HG02759 (cell line): ENCODE measurements at regions not wholly inside any gene's neighbourhood (a gene's known extent, or its start where the extent isn't known, plus 50 kb on each side); places are given as distances from the start of the nearest gene placed in this dataset.
"Not testable (repeated sequence)": the region's sequence is repeated elsewhere in the genome, so short reads cannot be mapped to it uniquely, and the experiment has no call there.

Source experiments
- ATAC-seq: cut with Tn5 transposase; IDR thresholded peaks from one replicate; pipeline ENCODE4 v1.9.1; 2021; ENCODE audit warnings: mild to moderate bottlenecking, moderate library complexity; ENCODE audit not compliant: unreplicated experiment

- no peak for ATAC-seq
These were observed 199.9 kb upstream of the ATP6AP2 start for GRCh38 chrX:40380655-40381488.

GRCh38 chrX:40377684-40378083 lies 203.1 kb upstream of the ATP6AP2 start:
- no peak for ATAC-seq

GRCh38 chrX:40374486-40374885 lies 206.3 kb upstream of the ATP6AP2 start:
- ATAC-seq: no peak

- ATAC-seq: no peak
These were observed 207.1 kb upstream of the ATP6AP2 start for GRCh38 chrX:40373641-40374040.

- ATAC-seq: no peak
These were observed 207.7 kb upstream of the ATP6AP2 start for GRCh38 chrX:40373025-40373424.

DNA sequence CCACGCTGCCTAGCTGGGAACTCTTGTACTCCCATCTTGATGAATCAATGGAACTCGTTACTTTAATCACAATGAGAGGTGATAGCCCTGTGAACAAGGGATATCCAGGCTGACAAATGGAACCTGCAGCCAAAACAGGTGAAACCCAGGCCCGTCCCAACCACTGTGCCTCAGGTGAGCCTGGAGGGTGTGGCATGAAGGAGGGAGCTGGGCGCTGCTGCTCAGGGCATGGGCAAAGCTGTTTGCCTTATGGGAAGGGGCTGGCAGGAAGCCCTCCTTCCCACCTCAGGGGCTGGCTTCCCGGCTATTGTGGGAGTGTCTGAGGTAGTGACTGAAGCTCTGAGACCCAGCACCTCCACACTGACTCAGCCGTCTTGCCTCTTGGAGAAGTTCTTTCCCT lies 209.4 kb upstream of the ATP6AP2 start:
- ATAC-seq: no peak

- ATAC-seq: no peak
These were observed 212.1 kb upstream of the ATP6AP2 start for GRCh38 chrX:40368611-40369061.

- no peak for ATAC-seq
These were observed 214.1 kb upstream of the ATP6AP2 start for GRCh38 chrX:40366661-40367060.

- not testable (repeated sequence) for ATAC-seq
These were observed 218.5 kb upstream of the ATP6AP2 start for GRCh38 chrX:40362291-40362690.

- no peak for ATAC-seq
These were observed 220.2 kb upstream of the ATP6AP2 start for GRCh38 chrX:40360557-40360956.

DNA sequence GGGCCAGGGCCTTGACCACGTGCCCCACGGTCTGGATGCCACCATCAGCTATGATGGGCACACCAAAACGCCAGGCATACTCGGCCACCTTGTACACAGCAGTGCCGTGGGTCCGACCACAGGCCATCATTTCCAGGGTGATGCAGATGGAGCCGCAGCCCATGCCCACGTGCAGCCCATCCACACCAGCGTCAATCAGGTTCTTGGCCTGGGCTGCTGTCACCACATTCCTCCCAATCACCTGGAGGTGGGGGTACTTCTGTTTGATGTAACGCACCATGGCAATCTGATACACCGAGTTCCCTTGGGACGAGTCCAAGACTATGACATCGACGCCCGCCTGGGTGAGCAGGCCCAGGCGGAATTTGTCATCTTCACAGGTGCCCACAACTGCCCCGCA lies 221.2 kb upstream of the ATP6AP2 start:
- ATAC-seq: no peak

DNA sequence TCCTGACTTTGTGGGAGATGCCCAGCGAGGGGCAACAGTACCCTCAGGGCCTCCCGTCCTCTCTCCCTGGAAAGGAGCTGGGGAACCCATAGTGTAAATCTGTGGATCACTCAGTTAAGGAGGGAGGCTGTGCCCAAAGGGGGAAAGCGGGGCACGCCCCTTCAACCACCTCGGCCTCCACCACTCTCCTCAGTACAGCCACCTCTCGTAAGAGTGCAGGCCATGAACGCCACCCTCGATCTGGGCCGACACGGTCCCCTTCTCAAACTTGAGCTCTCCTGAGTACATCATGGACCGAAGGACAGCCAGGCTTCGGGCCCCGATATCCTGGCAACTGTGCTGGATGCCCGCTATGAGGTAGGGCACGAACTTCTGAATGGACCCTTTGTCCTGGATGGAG lies 221.8 kb upstream of the ATP6AP2 start:
- ATAC-seq: no peak

DNA sequence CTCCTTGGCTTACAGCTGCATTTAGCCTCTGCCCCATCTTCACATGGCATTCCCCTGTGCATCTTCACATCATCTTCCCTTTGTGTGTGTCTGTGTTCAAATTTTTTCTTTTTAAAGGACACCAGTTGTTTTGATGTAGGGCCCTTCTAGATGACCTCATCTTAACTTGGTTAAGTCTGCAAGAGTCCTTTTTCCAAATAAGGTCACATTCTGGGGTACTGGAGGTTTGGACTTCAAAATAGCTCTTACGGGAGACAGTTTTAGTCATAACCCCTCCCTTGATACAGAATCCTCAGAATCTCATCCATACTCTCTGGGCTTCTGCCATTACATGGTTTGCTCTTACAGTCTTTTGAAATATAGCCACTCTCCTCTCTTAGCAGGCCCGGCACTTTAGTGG lies 231.5 kb upstream of the ATP6AP2 start:
- no peak for ATAC-seq

DNA sequence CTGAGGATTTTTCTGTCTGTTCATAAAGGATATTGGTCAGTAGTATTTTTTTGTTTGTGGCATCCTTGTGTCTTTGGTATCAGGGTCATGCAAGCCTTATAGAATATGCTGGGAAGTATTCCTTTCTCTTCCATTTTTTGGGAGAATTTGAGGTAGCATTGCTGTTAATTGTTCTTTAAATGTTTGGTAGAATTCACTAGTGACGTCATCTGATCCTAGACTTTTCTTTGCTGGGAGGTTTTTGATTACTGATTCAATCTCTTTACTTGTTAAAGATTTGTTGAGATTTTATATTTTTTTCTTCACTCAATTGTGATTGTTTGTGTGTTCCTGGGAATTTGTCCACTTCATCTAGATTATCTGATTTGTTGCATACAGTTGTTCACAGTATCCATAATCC lies 234.4 kb upstream of the ATP6AP2 start:
- no peak for ATAC-seq

GRCh38 chrX:40343319-40343718 lies 237.5 kb upstream of the ATP6AP2 start:
- no peak for ATAC-seq

- no peak for ATAC-seq
These were observed 240.7 kb upstream of the ATP6AP2 start for GRCh38 chrX:40340116-40340515.

DNA sequence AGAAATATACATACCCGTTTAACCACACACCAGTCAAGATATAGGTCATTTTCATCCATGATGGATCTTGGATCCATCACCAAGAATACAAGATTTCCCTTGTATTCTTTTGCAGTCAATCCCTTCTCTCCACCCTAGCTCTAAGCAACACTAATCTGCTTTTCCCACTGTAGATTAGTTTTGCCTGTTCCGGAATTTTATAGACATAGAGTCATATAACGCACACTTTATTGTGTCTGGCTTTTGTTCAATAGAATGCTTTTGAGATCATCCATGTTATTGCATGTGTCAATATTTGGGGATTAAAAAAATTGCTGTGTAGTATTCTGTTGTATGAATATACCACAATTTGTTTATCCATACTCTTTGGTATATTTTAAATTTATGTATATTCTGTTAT lies 235.6 kb upstream of the BCOR start:
- ATAC-seq: no peak

DNA sequence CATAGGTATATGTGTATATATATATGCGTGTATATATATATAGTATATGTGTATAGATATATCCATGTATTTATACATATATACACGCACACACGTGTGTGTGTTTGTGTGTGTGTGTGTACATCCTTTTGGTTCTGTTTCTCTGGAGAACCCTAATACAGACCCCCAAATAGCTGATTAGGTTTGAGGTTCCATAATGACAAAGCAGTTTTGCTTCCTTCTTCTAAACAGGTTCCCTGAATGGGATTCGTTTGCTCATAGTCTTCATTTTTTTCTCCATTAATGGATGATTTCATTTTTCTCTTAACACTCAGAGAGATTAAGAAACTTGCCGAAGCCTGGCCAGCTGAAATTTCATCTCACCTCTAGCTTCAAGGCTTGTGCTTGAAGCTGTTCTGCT lies 234.0 kb upstream of the BCOR start:
- ATAC-seq: no peak

GRCh38 chrX:40331353-40331752 lies 233.6 kb upstream of the BCOR start:
- no peak for ATAC-seq

GRCh38 chrX:40329616-40330015 lies 231.9 kb upstream of the BCOR start:
- ATAC-seq: no peak

GRCh38 chrX:40327085-40327484 lies 229.3 kb upstream of the BCOR start:
- ATAC-seq: no peak

- no peak for ATAC-seq
These were observed 228.6 kb upstream of the BCOR start for GRCh38 chrX:40326186-40326965.
